Panc1 (cell line): ENCODE measurements at regions not wholly inside any gene's neighbourhood (a gene's known extent, or its start where the extent isn't known, plus 50 kb on each side); places are given as distances from the start of the nearest gene placed in this dataset.

Experiments
- ATAC-seq: fragments of 200-7000 bp; cut with Tn5 transposase; 2 replicates; pipeline ENCODE4 v1.9.1; 2020; ENCODE audit warnings: mild to moderate bottlenecking, moderate library complexity
- BruUV-seq: library from RNA; stranded (reverse); fragments of 400-500 nt; replicated peaks from 2 replicates; lab custom pipeline; 2021; lab: Mats Ljungman, UMichigan
- CTCF ChIA-PET: fragments of 300-600 bp; sonication (Branson Sonifier 250); formaldehyde crosslinking; loops from one replicate; lab custom pipeline; 2022; ENCODE audit warnings: antibody characterized with exemption; lab: Charles Lee
- POLR2A ChIA-PET: fragments of 300-600 bp; sonication (Branson Sonifier 250); formaldehyde crosslinking; loops from one replicate; lab custom pipeline; 2022; ENCODE audit warnings: antibody characterized with exemption; lab: Charles Lee
- DNase-seq: peaks from one replicate; pipeline ENCODE4 v3.0.0-alpha.2; 2010; ENCODE audit warnings: low read depth, low spot score
- H3K27ac ChIP-seq: 2 replicates; pipeline ENCODE4 v1.5.1; 2011; ENCODE audit warnings: mild to moderate bottlenecking, low read length, inconsistent platforms
- H3K27me3 ChIP-seq: fragments of 200-500 bp; sonication (Bioruptor generic); 2 replicates; pipeline ENCODE4 v1.6.0; 2014; ENCODE audit warnings: low read length, inconsistent platforms; ENCODE audit not compliant: control insufficient read depth, insufficient read depth
- H3K36me3 ChIP-seq: fragments of 200-500 bp; sonication (Bioruptor generic); 2 replicates; pipeline ENCODE4 v1.5.1; 2014; ENCODE audit warnings: inconsistent platforms, mild to moderate bottlenecking, low read length, moderate library complexity; ENCODE audit not compliant: control insufficient read depth, insufficient read depth
- H3K4me1 ChIP-seq: 2 replicates; pipeline ENCODE4 v1.5.1; 2011; ENCODE audit warnings: inconsistent platforms, mild to moderate bottlenecking, low read length, moderate library complexity; ENCODE audit not compliant: control insufficient read depth, insufficient read depth
- H3K4me3 ChIP-seq, 2 experiments: 2 replicates each; pipeline ENCODE4 v1.5.1; 2011 to 2012; ENCODE audit warnings: low read depth in 2 of 2, low read length in 2 of 2, mild to moderate bottlenecking in 2 of 2, inconsistent platforms in 1 of 2, moderate library complexity in 1 of 2
- H3K9me3 ChIP-seq: fragments of 200-500 bp; sonication (Bioruptor generic); 2 replicates; pipeline ENCODE4 v1.5.1; 2014; ENCODE audit warnings: low read depth, mild to moderate bottlenecking, inconsistent platforms, low read length, moderate library complexity; ENCODE audit not compliant: control insufficient read depth, insufficient read depth
- POLR2AphosphoS5 ChIP-seq: IDR thresholded peaks from 2 replicates; pipeline ENCODE4 v1.6.1; 2012; ENCODE audit warnings: mild to moderate bottlenecking, low read depth, low read length, moderate library complexity
- SIN3A ChIP-seq: IDR thresholded peaks from 2 replicates; pipeline ENCODE4 v1.6.1; 2012; ENCODE audit warnings: low read depth, mild to moderate bottlenecking, low read length, moderate library complexity, borderline replicate concordance; ENCODE audit not compliant: insufficient read depth
- TCF7L2 ChIP-seq: IDR thresholded peaks from 2 replicates; pipeline ENCODE4 v1.6.1; 2011; ENCODE audit warnings: mild to moderate bottlenecking, low read depth, low read length, inconsistent platforms
- in situ Hi-C: cut with HindIII; loops from 2 replicates; pipeline ENCODE4 v1.10.0; 2016; ENCODE audit warnings: low sequenced_read_pairs, low pct_unique_long_range_greater_than_20kb
- intact Hi-C: fragments of 100-400 bp; cut with micrococcal nuclease; formaldehyde crosslinking; loops from one replicate; pipeline ENCODE4 v1.10.0; 2022; ENCODE audit not compliant: unreplicated experiment
- TF ChIP-seq, protein P1 (sequence below), 2 experiments: IDR thresholded peaks; 2 replicates each; pipeline ENCODE4 v1.6.1; 2011 to 2012; ENCODE audit warnings: low read depth in 2 of 2, control low read depth in 1 of 2, low read length in 1 of 2, mild to moderate bottlenecking in 1 of 2, moderate library complexity in 1 of 2; ENCODE audit not compliant: insufficient read depth in 1 of 2
- TF ChIP-seq, protein P2 (sequence below): fragments of 450-650 bp; IDR thresholded peaks from 2 replicates; pipeline ENCODE4 v1.5.1; 2017; ENCODE audit warnings: mild to moderate bottlenecking

DNA sequence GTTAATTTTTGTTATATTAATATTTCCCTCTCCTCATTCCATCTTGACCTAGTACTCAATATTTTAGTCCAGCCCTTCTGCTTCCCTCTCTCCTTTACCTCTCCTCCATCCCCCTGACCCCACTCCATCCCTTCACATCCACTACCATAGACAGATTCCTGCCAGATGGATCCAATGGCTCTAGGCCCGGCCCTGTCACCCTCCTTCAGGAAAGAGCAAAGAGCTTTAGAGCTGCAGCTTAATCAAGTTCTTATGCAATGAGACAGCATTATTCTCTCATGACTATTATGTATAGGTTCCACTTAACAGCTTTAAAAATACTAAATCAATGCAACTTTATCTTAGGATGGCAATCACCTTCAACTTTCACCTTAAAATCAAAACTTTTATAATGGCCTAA is 200.7 kb upstream of the TTC14 start:
- Histone ChIP-seq H3K9me3 (no peaks in the 10 kb centered on the region), H3K4me3 (no peak overlapping the region), H3K27me3 (no peaks in the 10 kb centered on the region), H3K4me1 (no peaks in the 10 kb centered on the region), H3K36me3 (no peaks in the 10 kb centered on the region), H3K27ac (no peak overlapping the region)
- TF ChIP-seq, protein P1, sequence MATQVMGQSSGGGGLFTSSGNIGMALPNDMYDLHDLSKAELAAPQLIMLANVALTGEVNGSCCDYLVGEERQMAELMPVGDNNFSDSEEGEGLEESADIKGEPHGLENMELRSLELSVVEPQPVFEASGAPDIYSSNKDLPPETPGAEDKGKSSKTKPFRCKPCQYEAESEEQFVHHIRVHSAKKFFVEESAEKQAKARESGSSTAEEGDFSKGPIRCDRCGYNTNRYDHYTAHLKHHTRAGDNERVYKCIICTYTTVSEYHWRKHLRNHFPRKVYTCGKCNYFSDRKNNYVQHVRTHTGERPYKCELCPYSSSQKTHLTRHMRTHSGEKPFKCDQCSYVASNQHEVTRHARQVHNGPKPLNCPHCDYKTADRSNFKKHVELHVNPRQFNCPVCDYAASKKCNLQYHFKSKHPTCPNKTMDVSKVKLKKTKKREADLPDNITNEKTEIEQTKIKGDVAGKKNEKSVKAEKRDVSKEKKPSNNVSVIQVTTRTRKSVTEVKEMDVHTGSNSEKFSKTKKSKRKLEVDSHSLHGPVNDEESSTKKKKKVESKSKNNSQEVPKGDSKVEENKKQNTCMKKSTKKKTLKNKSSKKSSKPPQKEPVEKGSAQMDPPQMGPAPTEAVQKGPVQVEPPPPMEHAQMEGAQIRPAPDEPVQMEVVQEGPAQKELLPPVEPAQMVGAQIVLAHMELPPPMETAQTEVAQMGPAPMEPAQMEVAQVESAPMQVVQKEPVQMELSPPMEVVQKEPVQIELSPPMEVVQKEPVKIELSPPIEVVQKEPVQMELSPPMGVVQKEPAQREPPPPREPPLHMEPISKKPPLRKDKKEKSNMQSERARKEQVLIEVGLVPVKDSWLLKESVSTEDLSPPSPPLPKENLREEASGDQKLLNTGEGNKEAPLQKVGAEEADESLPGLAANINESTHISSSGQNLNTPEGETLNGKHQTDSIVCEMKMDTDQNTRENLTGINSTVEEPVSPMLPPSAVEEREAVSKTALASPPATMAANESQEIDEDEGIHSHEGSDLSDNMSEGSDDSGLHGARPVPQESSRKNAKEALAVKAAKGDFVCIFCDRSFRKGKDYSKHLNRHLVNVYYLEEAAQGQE (IDR thresholded peaks at IDR 0.05; ENCODE audit: insufficient read depth in 1 of 2, low read depth in 2 of 2, low read length in 1 of 2) = no peak
- TF ChIP-seq SIN3A (no peak), TCF7L2 (no peak), POLR2AphosphoS5 (no peak)
- TF ChIP-seq, protein P2, sequence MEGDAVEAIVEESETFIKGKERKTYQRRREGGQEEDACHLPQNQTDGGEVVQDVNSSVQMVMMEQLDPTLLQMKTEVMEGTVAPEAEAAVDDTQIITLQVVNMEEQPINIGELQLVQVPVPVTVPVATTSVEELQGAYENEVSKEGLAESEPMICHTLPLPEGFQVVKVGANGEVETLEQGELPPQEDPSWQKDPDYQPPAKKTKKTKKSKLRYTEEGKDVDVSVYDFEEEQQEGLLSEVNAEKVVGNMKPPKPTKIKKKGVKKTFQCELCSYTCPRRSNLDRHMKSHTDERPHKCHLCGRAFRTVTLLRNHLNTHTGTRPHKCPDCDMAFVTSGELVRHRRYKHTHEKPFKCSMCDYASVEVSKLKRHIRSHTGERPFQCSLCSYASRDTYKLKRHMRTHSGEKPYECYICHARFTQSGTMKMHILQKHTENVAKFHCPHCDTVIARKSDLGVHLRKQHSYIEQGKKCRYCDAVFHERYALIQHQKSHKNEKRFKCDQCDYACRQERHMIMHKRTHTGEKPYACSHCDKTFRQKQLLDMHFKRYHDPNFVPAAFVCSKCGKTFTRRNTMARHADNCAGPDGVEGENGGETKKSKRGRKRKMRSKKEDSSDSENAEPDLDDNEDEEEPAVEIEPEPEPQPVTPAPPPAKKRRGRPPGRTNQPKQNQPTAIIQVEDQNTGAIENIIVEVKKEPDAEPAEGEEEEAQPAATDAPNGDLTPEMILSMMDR = no peak
- in situ Hi-C loops (no loop called here), intact Hi-C loops (no loop called here)
- no TSS peak for BruUV-seq
- CTCF ChIA-PET = no interaction called here
- POLR2A ChIA-PET = no interaction called here
- no peak for ATAC-seq
- DNase-seq = no peak

DNA sequence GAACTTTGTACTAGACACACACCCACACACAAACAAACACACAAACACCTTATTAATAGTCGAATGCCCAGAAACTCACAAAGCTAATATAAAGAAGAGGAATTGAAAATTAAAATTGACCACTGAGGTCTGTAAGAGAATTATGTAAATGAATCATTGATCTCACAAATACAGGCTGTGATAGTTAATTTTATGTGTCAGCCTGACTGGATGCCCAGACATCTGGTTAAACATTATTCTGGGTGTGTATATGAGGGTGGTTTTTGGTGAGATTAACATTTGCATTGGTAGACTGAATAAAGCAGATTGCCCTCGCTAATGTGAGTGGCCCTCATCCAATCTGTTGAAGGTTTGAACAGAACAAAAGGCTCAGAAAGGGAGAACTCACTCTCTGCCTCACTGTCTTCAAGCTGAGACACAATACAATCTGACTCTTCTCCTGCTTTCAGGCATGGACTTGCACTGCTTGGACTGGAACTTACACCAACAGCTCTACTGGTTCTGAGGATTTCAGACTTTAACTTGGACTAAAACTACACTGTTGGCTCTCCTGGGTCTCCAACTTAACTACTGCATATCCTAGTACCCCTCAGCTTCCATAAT is 199.4 kb upstream of the TTC14 start:
- Histone ChIP-seq H3K27me3 (no peaks in the 10 kb centered on the region), H3K36me3 (no peaks in the 10 kb centered on the region), H3K27ac (no peak overlapping the region), H3K9me3 (no peaks in the 10 kb centered on the region), H3K4me1 (no peaks in the 10 kb centered on the region), H3K4me3 (no peak overlapping the region)
- ChIA-PET CTCF (no interaction called here), POLR2A (no interaction called here)
- TF ChIP-seq, protein P1 (IDR thresholded peaks at IDR 0.05; ENCODE audit: insufficient read depth in 1 of 2, low read depth in 2 of 2, low read length in 1 of 2) = no peak
- no peak for TF ChIP-seq TCF7L2
- TF ChIP-seq SIN3A = no peak
- TF ChIP-seq POLR2AphosphoS5 = no peak
- TF ChIP-seq, protein P2 = no peak
- in situ Hi-C loops (no loop called here), intact Hi-C loops (no loop called here)
- no TSS peak for BruUV-seq
- ATAC-seq (no peak), DNase-seq (no peak)
